ENCODE measurements at regions not wholly inside any gene's neighbourhood (a gene's known extent, or its start where the extent isn't known, plus 50 kb on each side); places are given as distances from the start of the nearest gene placed in this dataset.

DNA sequence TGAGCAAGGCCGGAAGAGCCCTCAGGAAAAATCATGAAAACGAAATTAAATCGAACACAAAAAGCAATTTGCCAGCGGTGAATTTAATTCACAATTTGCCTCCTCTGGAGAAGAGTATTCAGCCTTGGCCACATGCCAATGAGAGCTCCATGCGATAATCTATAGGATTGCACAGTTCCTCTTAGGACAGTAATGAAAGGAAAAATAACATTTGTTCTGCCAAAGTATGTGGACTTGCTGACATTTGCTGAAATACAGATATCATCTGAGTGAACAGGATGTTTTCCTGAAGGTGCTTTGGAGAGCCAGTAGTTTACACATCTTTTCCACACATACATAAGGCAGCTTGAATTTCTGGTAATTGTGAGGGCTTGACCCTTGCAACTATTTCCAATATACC lies 188.6 kb upstream of the PDZRN3 start:
- no peaks in the 10 kb centered on the region for H3K9me3 ChIP-seq
- H3K27ac ChIP-seq = no peak overlapping the region
- no peaks in the 10 kb centered on the region for H3K27me3 ChIP-seq
- no peaks in the 10 kb centered on the region for H3K4me1 ChIP-seq
- DNase-seq (ENCODE audit: low spot score) = no peak
- no peaks in the 10 kb centered on the region for H3K36me3 ChIP-seq
- TF ChIP-seq, protein P1, sequence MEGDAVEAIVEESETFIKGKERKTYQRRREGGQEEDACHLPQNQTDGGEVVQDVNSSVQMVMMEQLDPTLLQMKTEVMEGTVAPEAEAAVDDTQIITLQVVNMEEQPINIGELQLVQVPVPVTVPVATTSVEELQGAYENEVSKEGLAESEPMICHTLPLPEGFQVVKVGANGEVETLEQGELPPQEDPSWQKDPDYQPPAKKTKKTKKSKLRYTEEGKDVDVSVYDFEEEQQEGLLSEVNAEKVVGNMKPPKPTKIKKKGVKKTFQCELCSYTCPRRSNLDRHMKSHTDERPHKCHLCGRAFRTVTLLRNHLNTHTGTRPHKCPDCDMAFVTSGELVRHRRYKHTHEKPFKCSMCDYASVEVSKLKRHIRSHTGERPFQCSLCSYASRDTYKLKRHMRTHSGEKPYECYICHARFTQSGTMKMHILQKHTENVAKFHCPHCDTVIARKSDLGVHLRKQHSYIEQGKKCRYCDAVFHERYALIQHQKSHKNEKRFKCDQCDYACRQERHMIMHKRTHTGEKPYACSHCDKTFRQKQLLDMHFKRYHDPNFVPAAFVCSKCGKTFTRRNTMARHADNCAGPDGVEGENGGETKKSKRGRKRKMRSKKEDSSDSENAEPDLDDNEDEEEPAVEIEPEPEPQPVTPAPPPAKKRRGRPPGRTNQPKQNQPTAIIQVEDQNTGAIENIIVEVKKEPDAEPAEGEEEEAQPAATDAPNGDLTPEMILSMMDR (IDR thresholded peaks at IDR 0.05) = no peak
- no peak overlapping the region for H3K4me3 ChIP-seq

DNA sequence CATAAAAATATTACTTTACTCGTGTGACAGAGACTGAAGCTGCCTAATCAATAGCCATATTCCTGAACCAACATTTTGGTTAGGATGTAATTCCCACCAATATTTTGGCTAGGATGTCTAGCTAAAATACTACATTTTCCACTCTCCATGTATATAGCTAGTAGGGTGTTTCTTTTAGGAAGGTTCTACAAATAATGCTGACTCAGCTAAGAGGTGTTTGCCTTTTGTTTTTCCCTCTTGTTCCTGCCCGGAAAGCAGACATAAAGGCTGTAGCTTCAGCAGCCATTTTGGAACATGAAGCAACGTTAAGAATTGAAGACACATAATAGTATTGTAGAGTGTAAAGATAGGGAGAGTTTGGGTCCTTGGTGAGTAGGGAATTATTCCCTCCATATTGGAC lies 187.3 kb upstream of the PDZRN3 start:
- Histone ChIP-seq H3K4me1 (no peaks in the 10 kb centered on the region), H3K27me3 (no peaks in the 10 kb centered on the region), H3K4me3 (no peak overlapping the region), H3K27ac (no peak overlapping the region), H3K9me3 (no peaks in the 10 kb centered on the region), H3K36me3 (no peaks in the 10 kb centered on the region)
- DNase-seq (ENCODE audit: low spot score) = no peak
- TF ChIP-seq, protein P1 (IDR thresholded peaks at IDR 0.05) = no peak

DNA sequence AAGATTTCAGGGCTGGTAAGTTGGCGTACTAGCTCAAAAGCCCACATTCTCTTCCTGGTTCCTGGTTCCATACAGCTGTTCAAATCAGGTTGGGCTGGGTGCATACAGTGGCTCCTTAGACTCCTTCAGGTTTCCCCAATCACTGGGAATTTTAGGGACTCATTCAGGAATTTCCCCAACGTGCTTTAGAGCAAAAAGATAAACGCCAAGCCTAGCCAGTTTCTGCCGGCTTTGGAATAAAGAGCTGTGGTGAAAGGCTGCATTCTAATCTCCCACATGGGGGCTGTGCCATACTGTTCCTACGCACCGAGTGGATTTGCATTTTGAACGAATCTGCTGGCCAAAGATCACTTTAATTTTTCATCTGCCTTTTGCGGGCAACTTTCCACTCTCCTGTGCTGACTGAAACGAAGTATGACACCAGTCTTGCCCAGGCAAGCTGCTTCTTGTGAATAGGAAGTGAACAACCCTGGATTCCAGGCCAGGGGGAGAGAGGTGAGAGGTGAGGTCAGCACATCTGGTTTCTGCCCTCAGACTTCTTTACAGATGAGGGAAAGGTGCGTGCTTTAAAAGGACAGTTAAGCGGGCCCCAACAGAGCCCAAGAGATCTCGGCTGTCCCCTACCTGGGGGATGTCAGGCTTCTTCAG lies 184.2 kb upstream of the PDZRN3 start:
- H3K36me3 ChIP-seq = no peaks in the 10 kb centered on the region
- H3K27me3 ChIP-seq = no peaks in the 10 kb centered on the region
- DNase-seq (ENCODE audit: low spot score) = no peak
- TF ChIP-seq, protein P1 (IDR thresholded peaks at IDR 0.05) = no peak
- H3K4me1 ChIP-seq = peaks cover 0 to 7% of the 10 kb centered on the region in 2 donors
- no peaks in the 10 kb centered on the region for H3K9me3 ChIP-seq
- H3K27ac ChIP-seq = no peak overlapping the region
- no peak overlapping the region for H3K4me3 ChIP-seq

DNA sequence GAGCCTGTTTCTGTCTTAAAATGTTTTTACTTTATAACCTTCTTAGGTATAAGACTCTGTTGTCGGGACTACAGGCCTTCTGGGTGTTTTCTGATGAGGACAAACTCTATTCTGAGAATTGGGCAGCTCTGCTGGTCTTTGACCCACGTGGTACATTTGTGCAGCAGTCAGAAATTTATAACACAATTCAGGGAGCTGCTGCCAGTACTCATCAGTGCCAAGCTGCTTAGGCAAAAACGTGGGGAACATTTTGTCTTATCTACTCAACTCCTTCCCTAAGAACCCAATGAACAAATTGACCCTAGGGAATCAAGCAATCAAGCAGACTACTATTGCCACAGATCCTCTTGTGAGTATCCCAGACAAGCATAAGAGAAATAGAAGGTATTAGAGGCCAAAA lies 180.7 kb upstream of the PDZRN3 start:
- DNase-seq (ENCODE audit: low spot score) = peak; percentile 82
- Histone ChIP-seq H3K4me3 (no peak overlapping the region), H3K4me1 (peaks cover 0 to 7% of the 10 kb centered on the region in 2 donors), H3K36me3 (no peaks in the 10 kb centered on the region), H3K27me3 (no peaks in the 10 kb centered on the region), H3K9me3 (no peaks in the 10 kb centered on the region), H3K27ac (peak overlapping the region; percentile 66 to 82)
- TF ChIP-seq, protein P1 (IDR thresholded peaks at IDR 0.05) = no peak

DNA sequence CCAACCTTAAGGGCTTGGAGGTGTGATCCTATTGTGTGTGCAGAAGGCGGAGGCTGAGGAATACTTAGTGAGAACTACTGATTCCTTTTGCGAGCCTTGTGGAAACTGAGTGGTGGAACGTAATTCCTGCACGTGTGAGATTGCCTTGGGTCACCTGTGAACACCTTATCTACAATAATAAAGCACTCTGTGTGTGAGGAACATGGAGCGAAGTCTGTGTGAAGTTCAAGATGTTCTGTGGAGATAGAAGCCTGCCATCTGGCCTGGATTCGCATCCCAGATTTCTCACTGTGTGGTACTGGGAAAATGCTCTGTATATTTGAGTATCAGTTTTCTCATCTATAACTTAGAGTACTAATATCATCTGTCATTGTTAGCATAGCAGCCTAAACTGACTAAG lies 179.5 kb upstream of the PDZRN3 start:
- H3K4me3 ChIP-seq = no peak overlapping the region
- H3K27me3 ChIP-seq = no peaks in the 10 kb centered on the region
- peaks cover 0 to 7% of the 10 kb centered on the region in 2 donors for H3K4me1 ChIP-seq
- DNase-seq (ENCODE audit: low spot score) = no peak
- no peaks in the 10 kb centered on the region for H3K36me3 ChIP-seq
- TF ChIP-seq, protein P1 (IDR thresholded peaks at IDR 0.05) = no peak
- no peaks in the 10 kb centered on the region for H3K9me3 ChIP-seq
- H3K27ac ChIP-seq = peak overlapping the region in 1 of 2 donors; percentile 82

DNA sequence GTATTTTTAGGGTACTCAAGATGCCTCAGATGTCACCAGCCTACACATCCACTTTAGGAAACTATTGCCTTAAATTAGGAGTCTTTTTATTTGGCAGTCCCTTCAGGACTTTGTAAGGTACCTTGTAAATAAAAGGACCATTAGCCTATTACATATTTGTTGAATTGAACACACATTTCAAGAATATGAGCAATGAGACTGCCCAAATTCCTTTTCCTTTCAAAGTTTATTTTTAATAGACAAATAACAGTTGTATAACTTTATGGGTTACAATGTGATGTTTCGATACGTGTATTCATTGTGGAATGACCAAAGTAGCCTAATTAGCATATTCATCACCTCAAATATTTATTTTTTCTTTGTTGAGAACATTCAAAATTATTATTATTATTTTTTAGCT lies 176.7 kb upstream of the PDZRN3 start:
- Histone ChIP-seq H3K27ac (no peak overlapping the region), H3K36me3 (no peaks in the 10 kb centered on the region), H3K4me1 (peaks cover 0 to 10% of the 10 kb centered on the region in 2 donors), H3K27me3 (no peaks in the 10 kb centered on the region), H3K4me3 (no peak overlapping the region), H3K9me3 (peaks cover 0 to 6% of the 10 kb centered on the region in 2 donors)
- TF ChIP-seq, protein P1 (IDR thresholded peaks at IDR 0.05) = no peak
- DNase-seq (ENCODE audit: low spot score) = no peak
